Adrenal gland (tissue), 9 donors: ENCODE measurements at regions not wholly inside any gene's neighbourhood (a gene's known extent, or its start where the extent isn't known, plus 50 kb on each side); places are given as distances from the start of the nearest gene placed in this dataset.

Experiments
- DNase-seq, 7 donors: peaks; one replicate each; pipeline ENCODE4 v3.0.0-alpha.2; 2019 to 2020
- H3K27ac ChIP-seq, 5 donors: fragments of 200-600 bp; sonication (generic) in 4 of 5; 1 replicate in 3 of 5; 2 replicates in 2 of 5; pipeline versions ENCODE4 v1.5.1 to v1.8.0; 2016 to 2020; ENCODE audit warnings: mild to moderate bottlenecking in 1 of 5
- H3K27me3 ChIP-seq: fragments of 200-600 bp; 2 replicates; pipeline ENCODE4 v1.8.0; 2021
- H3K36me3 ChIP-seq, 2 donors: fragments of 200-600 bp; replicated peaks in 1 of 2; 1 replicate in 1 of 2; 2 replicates in 1 of 2; pipeline versions ENCODE4 v1.5.1 to v1.8.0; 2018 to 2022
- H3K4me1 ChIP-seq, 2 donors: fragments of 200-600 bp; replicated peaks in 1 of 2; 1 replicate in 1 of 2; 2 replicates in 1 of 2; pipeline versions ENCODE4 v1.5.1 to v1.8.0; 2018 to 2021
- H3K4me3 ChIP-seq, 4 donors: fragments of 200-600 bp; sonication (generic) in 3 of 4; one replicate each; pipeline ENCODE4 v1.5.1; 2016 to 2018
- H3K9me3 ChIP-seq, 3 donors: fragments of 200-600 bp; sonication (generic) in 1 of 3; replicated peaks in 1 of 3; 1 replicate in 2 of 3; 2 replicates in 1 of 3; pipeline versions ENCODE4 v1.5.1 to v1.8.0; 2016 to 2021
- CTCF ChIP-seq, 6 experiments: fragments of 450-650 bp in 4 of 6; fragments of 200-600 bp in 2 of 6; sonication (generic) in 1 of 6; IDR thresholded peaks; 1 replicate in 5 of 6; 2 replicates in 1 of 6; pipeline versions ENCODE4 v1.5.1 to v1.8.0; 2016 to 2021; ENCODE audit warnings: antibody characterized with exemption in 6 of 6, mild to moderate bottlenecking in 2 of 6, moderate library complexity in 1 of 6
- POLR2A ChIP-seq, 2 donors: fragments of 450-650 bp; IDR thresholded peaks; one replicate each; pipeline ENCODE4 v1.6.1; 2017; ENCODE audit warnings: antibody characterized with exemption in 2 of 2, mild to moderate bottlenecking in 2 of 2, moderate library complexity in 1 of 2
- WGBS, 4 donors: extraction: QIAGEN DNeasy Blood & Tissue Kit in 2 of 4; methylation state at CpG; one replicate each; pipeline versions ENCODE4 v1.1.5 to v1.1.7; 2013 to 2017; 5-methylcytosine and 5-hydroxymethylcytosine counted together
- intact Hi-C, 2 donors: fragments of 100-400 bp; cut with DNase I; formaldehyde crosslinking; loops; one replicate each; pipeline versions ENCODE4 v1.14.1 to v1.15.0; 2022 to 2023
- donor health status: healthy with polysubstance abuse.
- donor health status: Bipolar disorder and iron deficiency.
- donor health status: DM: yes; HTN: yes; CAD: no.
- donor health status: DM: no; HTN: no; CAD: no.
- donor health status: DM: no; HTN: no; CAD: no.

GRCh38 chr1:221159608-221160007 is 280.4 kb downstream of the HLX start:
- Histone ChIP-seq H3K4me1 (peaks cover 0 to 15% of the 10 kb centered on the region in 2 donors), H3K27me3 (no peaks in the 10 kb centered on the region), H3K27ac (no peak overlapping the region), H3K9me3 (no peaks in the 10 kb centered on the region), H3K36me3 (no peaks in the 10 kb centered on the region), H3K4me3 (no peak overlapping the region)
- 57 to 82% (median 77%) methylated on average over 2 of the region's 2 CpGs for WGBS, 4 donors
- intact Hi-C loops: no loop called here
- TF ChIP-seq POLR2A (IDR thresholded peaks at IDR 0.05): no peak
- TF ChIP-seq CTCF (IDR thresholded peaks at IDR 0.05): no peak
- no peak for DNase-seq

DNA sequence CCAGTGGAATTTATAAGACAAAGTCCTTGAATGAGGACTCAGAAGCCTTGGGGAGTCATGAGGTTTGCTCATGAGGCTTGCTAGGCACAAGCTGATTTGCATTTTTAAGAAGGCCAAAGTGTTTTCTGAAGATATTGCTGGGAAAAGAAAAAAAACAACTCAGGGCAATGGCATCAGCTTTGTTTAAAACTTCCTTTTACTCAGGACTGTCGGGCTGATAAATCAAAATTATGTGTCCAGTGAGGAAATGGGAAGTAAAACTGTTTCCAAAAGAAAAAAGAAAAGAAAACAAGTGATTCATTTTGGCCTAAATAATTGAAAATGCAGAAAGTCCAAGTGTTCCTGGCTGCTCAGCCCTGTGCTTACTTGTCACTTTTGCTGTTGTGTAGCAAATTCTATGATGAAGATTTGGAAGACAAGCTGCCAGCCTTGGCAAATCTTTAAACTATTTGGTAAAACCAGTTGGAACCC is 282.4 kb downstream of the HLX start:
- peak overlapping the region in 1 of 5 donors; percentile 36 for H3K27ac ChIP-seq
- intact Hi-C loops: no loop called here
- TF ChIP-seq CTCF (IDR thresholded peaks at IDR 0.05): no peak
- TF ChIP-seq POLR2A (IDR thresholded peaks at IDR 0.05): no peak

GRCh38 chr1:221162352-221162751 is 283.1 kb downstream of the HLX start:
- WGBS, 4 donors: 49 to 72% (median 63%) methylated on average over 2 of the region's 2 CpGs
- Histone ChIP-seq H3K27me3 (no peaks in the 10 kb centered on the region), H3K27ac (no peak overlapping the region), H3K9me3 (no peaks in the 10 kb centered on the region), H3K36me3 (no peaks in the 10 kb centered on the region), H3K4me1 (peaks cover 0 to 23% of the 10 kb centered on the region in 2 donors), H3K4me3 (no peak overlapping the region)
- no peak for DNase-seq
- no peak for TF ChIP-seq POLR2A (IDR thresholded peaks at IDR 0.05)
- no peak for TF ChIP-seq CTCF (IDR thresholded peaks at IDR 0.05)
- intact Hi-C loops: no loop called here

More for the DNA sequence above, 282.4 kb downstream of the HLX start:
- no peaks in the 10 kb centered on the region for H3K9me3 ChIP-seq
- H3K27me3 ChIP-seq: no peaks in the 10 kb centered on the region
- no peaks in the 10 kb centered on the region for H3K36me3 ChIP-seq
- peaks cover 0 to 23% of the 10 kb centered on the region in 2 donors for H3K4me1 ChIP-seq
- H3K4me3 ChIP-seq: no peak overlapping the region
- DNase-seq: peak in 2 of 7 donors; percentile 19 to 20
- WGBS, 4 donors: 16 to 33% (median 25%) methylated on average over 1 of the region's 1 CpG

DNA sequence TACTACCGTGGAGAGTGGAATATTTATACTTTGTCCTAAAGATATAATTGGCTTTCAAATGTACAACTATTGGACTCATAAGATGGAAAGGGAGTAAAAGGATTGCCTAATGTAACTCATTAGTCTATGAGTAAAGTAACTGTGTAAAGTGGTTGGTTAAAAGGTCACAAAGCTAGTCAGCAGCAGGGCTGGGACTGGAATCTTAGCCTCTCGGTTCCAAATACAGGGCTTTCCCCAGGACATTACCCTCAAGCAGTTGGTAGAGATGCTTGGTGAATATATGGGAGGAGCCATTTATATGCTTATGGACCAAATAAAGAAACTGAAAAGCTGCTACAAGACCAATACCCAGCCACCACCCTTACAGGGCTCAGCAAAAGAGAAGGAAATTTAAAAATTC is 283.7 kb downstream of the HLX start:
- intact Hi-C loops: no loop called here
- WGBS, 4 donors: 84 to 85% (median 84%) methylated on average over 2 of the region's 2 CpGs
- Histone ChIP-seq H3K9me3 (no peaks in the 10 kb centered on the region), H3K27me3 (no peaks in the 10 kb centered on the region), H3K4me3 (no peak overlapping the region), H3K4me1 (peaks cover 0 to 23% of the 10 kb centered on the region in 2 donors), H3K27ac (no peak overlapping the region), H3K36me3 (no peaks in the 10 kb centered on the region)
- TF ChIP-seq POLR2A (IDR thresholded peaks at IDR 0.05) (no peak), CTCF (IDR thresholded peaks at IDR 0.05) (no peak)
- no peak for DNase-seq
